ENCODE measurements at regions not wholly inside any gene's neighbourhood (a gene's known extent, or its start where the extent isn't known, plus 50 kb on each side); places are given as distances from the start of the nearest gene placed in this dataset.

DNA sequence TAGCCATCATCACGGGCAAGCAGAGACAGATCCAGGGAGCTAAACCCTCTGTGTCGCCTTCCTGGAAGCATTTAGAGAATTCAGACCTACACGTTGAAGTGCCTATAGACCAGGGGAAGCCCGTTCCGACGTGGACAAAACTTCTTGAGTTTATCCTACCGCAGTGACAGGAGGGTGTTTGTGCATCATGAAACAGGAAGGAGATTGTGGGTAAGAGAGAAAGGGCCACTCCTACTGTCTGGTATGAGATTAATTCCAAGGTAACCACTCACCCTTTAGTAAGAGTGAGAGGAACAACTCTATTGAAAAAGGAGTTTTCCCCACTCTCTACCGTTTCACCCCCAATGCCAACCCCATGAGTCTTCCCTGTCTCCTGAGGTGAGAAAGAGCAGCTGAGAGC, 133.7 kb downstream of the TFAP2C start:
- TF ChIP-seq CTCF (IDR thresholded peaks at IDR 0.05) (no peak), POLR2A (IDR thresholded peaks at IDR 0.05) (no peak)

All from suprapubic skin (tissue), 3 donors.